ENCODE measurements at regions not wholly inside any gene's neighbourhood (a gene's known extent, or its start where the extent isn't known, plus 50 kb on each side); places are given as distances from the start of the nearest gene placed in this dataset.

- Histone ChIP-seq H3F3A (ENCODE audit: insufficient read depth) (no peaks in the 10 kb centered on the region), H3K9ac (ENCODE audit: low read length) (no peak overlapping the region), H3K27ac (ENCODE audit: low read depth, low read length) (no peak overlapping the region), H3K9me3 (ENCODE audit: insufficient read depth, low read length) (no peaks in the 10 kb centered on the region), H3K4me2 (ENCODE audit: low read depth, low read length, poor library complexity, severe bottlenecking) (no peak overlapping the region), H3K36me3 (ENCODE audit: low read length) (no peaks in the 10 kb centered on the region), H3K79me2 (ENCODE audit: insufficient read depth, low read length) (no peaks in the 10 kb centered on the region), H3K27me3 (ENCODE audit: low read length) (no peaks in the 10 kb centered on the region), H3K4me3 (ENCODE audit: insufficient read depth, low read length, poor library complexity, severe bottlenecking) (no peak overlapping the region), H3K9me2 (replicated peaks; ENCODE audit: insufficient read depth, low read length) (no peaks in the 10 kb centered on the region), H2AFZ (ENCODE audit: low read depth, low read length, severe bottlenecking) (no peak overlapping the region), H4K20me1 (ENCODE audit: low read depth, low read length) (no peaks in the 10 kb centered on the region)
- TF ChIP-seq CTCF (IDR thresholded peaks at IDR 0.05; ENCODE audit: insufficient read depth, low read length, poor library complexity, severe bottlenecking): no peak
- no peak for TF ChIP-seq EZH2phosphoT487 (conservative IDR thresholded peaks at IDR 0.05; ENCODE audit: low read length)
Measured at GRCh38 chr2:16043192-16043591, 102.8 kb downstream of the MYCN start.

- H4K20me1 ChIP-seq (ENCODE audit: low read depth, low read length): no peaks in the 10 kb centered on the region
- TF ChIP-seq EZH2phosphoT487 (conservative IDR thresholded peaks at IDR 0.05; ENCODE audit: low read length) (no peak), CTCF (IDR thresholded peaks at IDR 0.05; ENCODE audit: insufficient read depth, low read length, poor library complexity, severe bottlenecking) (no peak)
- H3F3A ChIP-seq (ENCODE audit: insufficient read depth): no peaks in the 10 kb centered on the region
- no peak overlapping the region for H3K9ac ChIP-seq (ENCODE audit: low read length)
- H3K4me3 ChIP-seq (ENCODE audit: insufficient read depth, low read length, poor library complexity, severe bottlenecking): no peak overlapping the region
- no peak overlapping the region for H2AFZ ChIP-seq (ENCODE audit: low read depth, low read length, severe bottlenecking)
- H3K9me2 ChIP-seq (replicated peaks; ENCODE audit: insufficient read depth, low read length): no peaks in the 10 kb centered on the region
- H3K4me2 ChIP-seq (ENCODE audit: low read depth, low read length, poor library complexity, severe bottlenecking): no peak overlapping the region
- no peak overlapping the region for H3K27ac ChIP-seq (ENCODE audit: low read depth, low read length)
- H3K9me3 ChIP-seq (ENCODE audit: insufficient read depth, low read length): no peaks in the 10 kb centered on the region
- no peaks in the 10 kb centered on the region for H3K27me3 ChIP-seq (ENCODE audit: low read length)
- no peaks in the 10 kb centered on the region for H3K79me2 ChIP-seq (ENCODE audit: insufficient read depth, low read length)
- H3K36me3 ChIP-seq (ENCODE audit: low read length): no peaks in the 10 kb centered on the region
Measured at GRCh38 chr2:16042201-16042700, 101.9 kb downstream of the MYCN start.

- Histone ChIP-seq H3K4me3 (ENCODE audit: insufficient read depth, low read length, poor library complexity, severe bottlenecking) (no peak overlapping the region), H3K4me2 (ENCODE audit: low read depth, low read length, poor library complexity, severe bottlenecking) (no peak overlapping the region), H3K27ac (ENCODE audit: low read depth, low read length) (no peak overlapping the region), H3K9me3 (ENCODE audit: insufficient read depth, low read length) (no peaks in the 10 kb centered on the region), H3K9me2 (replicated peaks; ENCODE audit: insufficient read depth, low read length) (no peaks in the 10 kb centered on the region), H3F3A (ENCODE audit: insufficient read depth) (no peaks in the 10 kb centered on the region), H3K27me3 (ENCODE audit: low read length) (no peaks in the 10 kb centered on the region), H2AFZ (ENCODE audit: low read depth, low read length, severe bottlenecking) (no peak overlapping the region), H4K20me1 (ENCODE audit: low read depth, low read length) (no peaks in the 10 kb centered on the region), H3K79me2 (ENCODE audit: insufficient read depth, low read length) (no peaks in the 10 kb centered on the region), H3K36me3 (ENCODE audit: low read length) (no peaks in the 10 kb centered on the region), H3K9ac (ENCODE audit: low read length) (no peak overlapping the region)
- TF ChIP-seq EZH2phosphoT487 (conservative IDR thresholded peaks at IDR 0.05; ENCODE audit: low read length): no peak
Measured at GRCh38 chr2:16040271-16041010, 100.1 kb downstream of the MYCN start.

- Histone ChIP-seq H3K9me3 (ENCODE audit: insufficient read depth, low read length) (no peaks in the 10 kb centered on the region), H4K20me1 (ENCODE audit: low read depth, low read length) (no peaks in the 10 kb centered on the region), H3K36me3 (ENCODE audit: low read length) (no peaks in the 10 kb centered on the region), H3K27ac (ENCODE audit: low read depth, low read length) (no peak overlapping the region), H2AFZ (ENCODE audit: low read depth, low read length, severe bottlenecking) (no peak overlapping the region), H3K9me2 (replicated peaks; ENCODE audit: insufficient read depth, low read length) (no peaks in the 10 kb centered on the region), H3K9ac (ENCODE audit: low read length) (no peak overlapping the region), H3F3A (ENCODE audit: insufficient read depth) (no peaks in the 10 kb centered on the region), H3K27me3 (ENCODE audit: low read length) (no peaks in the 10 kb centered on the region), H3K4me3 (ENCODE audit: insufficient read depth, low read length, poor library complexity, severe bottlenecking) (no peak overlapping the region), H3K79me2 (ENCODE audit: insufficient read depth, low read length) (no peaks in the 10 kb centered on the region), H3K4me2 (ENCODE audit: low read depth, low read length, poor library complexity, severe bottlenecking) (no peak overlapping the region)
- TF ChIP-seq EZH2phosphoT487 (conservative IDR thresholded peaks at IDR 0.05; ENCODE audit: low read length) (no peak), CTCF (IDR thresholded peaks at IDR 0.05; ENCODE audit: insufficient read depth, low read length, poor library complexity, severe bottlenecking) (no peak)
Measured at GRCh38 chr2:16039823-16040222, 99.5 kb downstream of the MYCN start.
